ENCODE measurements at regions not wholly inside any gene's neighbourhood (a gene's known extent, or its start where the extent isn't known, plus 50 kb on each side); places are given as distances from the start of the nearest gene placed in this dataset.

DNA sequence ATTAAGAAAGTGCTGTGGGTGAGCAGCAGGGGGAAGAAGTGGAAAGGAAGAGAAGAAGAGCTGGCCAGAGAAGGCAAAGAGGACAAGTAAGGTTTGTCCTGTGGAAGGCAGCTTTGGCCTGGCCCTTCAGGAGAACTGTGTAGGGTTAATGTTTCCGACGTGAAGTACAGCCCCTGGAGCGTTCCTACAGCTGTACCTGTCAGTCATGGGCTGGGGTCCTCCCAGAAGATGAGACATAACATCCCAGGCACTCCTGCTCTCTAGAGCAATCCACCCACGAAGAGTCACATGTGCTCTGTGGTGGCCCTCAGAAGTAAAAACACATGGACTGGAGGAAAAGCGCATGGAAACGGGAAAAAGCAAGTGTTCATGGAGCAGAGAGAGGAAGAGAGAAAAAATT, 237.4 kb downstream of the CAAP1 start:
- Histone ChIP-seq H2AFZ (ENCODE audit: low read length) (no peak overlapping the region), H3K4me1 (replicated peaks in 1 of 4; ENCODE audit: control insufficient read depth in 3 of 4, insufficient read depth in 4 of 4, low read length in 3 of 4) (no peaks in the 10 kb centered on the region), H3K27me3 (replicated peaks in 1 of 4; ENCODE audit: control insufficient read depth in 3 of 4, extremely low read depth in 1 of 4, insufficient read depth in 3 of 4, low read length in 3 of 4) (no peaks in the 10 kb centered on the region), H2BK15ac (ENCODE audit: low read length) (no peak overlapping the region), H3K56ac (replicated peaks; ENCODE audit: insufficient read length, low read depth, low read length) (no peak overlapping the region), H3K14ac (ENCODE audit: insufficient read length) (no peak overlapping the region), H3K9me3 (ENCODE audit: insufficient read depth in 2 of 2, low read depth in 1 of 2, low read length in 1 of 2) (no peaks in the 10 kb centered on the region), H2BK5ac (ENCODE audit: low read depth, low read length) (no peak overlapping the region), H2BK20ac (ENCODE audit: low read length) (no peak overlapping the region), H2BK120ac (replicated peaks; ENCODE audit: low read depth, low read length) (no peak overlapping the region), H3K79me1 (ENCODE audit: low read depth, low read length) (no peaks in the 10 kb centered on the region), H3K27ac (ENCODE audit: low read depth, low read length) (no peak overlapping the region), H3K18ac (ENCODE audit: extremely low read depth, low read length) (no peak overlapping the region), H2AK5ac (ENCODE audit: low read depth, low read length) (no peak overlapping the region), H3K4ac (replicated peaks; ENCODE audit: insufficient read length, low read depth, low read length) (no peak overlapping the region), H3K23ac (ENCODE audit: insufficient read length) (no peak overlapping the region), H2BK12ac (ENCODE audit: low read depth, low read length) (no peak overlapping the region), H3K79me2 (ENCODE audit: control insufficient read depth in 1 of 2, insufficient read depth in 2 of 2, low read length in 2 of 2) (no peaks in the 10 kb centered on the region), H4K20me1 (replicated peaks in 1 of 2; ENCODE audit: control insufficient read depth in 1 of 2, insufficient read depth in 2 of 2, low read length in 2 of 2) (no peaks in the 10 kb centered on the region), H3K23me2 (ENCODE audit: low read depth, low read length) (no peaks in the 10 kb centered on the region), H4K8ac (ENCODE audit: extremely low read depth, insufficient read depth, low read length) (no peak overlapping the region), H3K9ac (replicated peaks in 1 of 4; ENCODE audit: extremely low read depth in 1 of 4, low read depth in 3 of 4, low read length in 3 of 4) (no peak overlapping the region), H4K91ac (replicated peaks; ENCODE audit: insufficient read length, low read length) (no peak overlapping the region), H3K4me2 (ENCODE audit: insufficient read depth in 1 of 2, low read depth in 2 of 2, low read length in 2 of 2) (no peak overlapping the region), H3K36me3 (ENCODE audit: control insufficient read depth in 2 of 4, insufficient read depth in 4 of 4, low read length in 3 of 4) (no peaks in the 10 kb centered on the region), H4K5ac (ENCODE audit: insufficient read length, low read depth, low read length) (no peak overlapping the region), H3K4me3 (ENCODE audit: extremely low read depth in 1 of 4, insufficient read depth in 2 of 4, low read depth in 3 of 4, low read length in 4 of 4) (no peak overlapping the region)
- DNase-seq (ENCODE audit: low read depth in 1 of 2, low spot score in 2 of 2) (no peak), FAIRE-seq (no peak)
- TF ChIP-seq CHD2 (IDR thresholded peaks at IDR 0.05; ENCODE audit: low read length) (no peak), TAF7 (optimal IDR thresholded peaks at IDR 0.05; ENCODE audit: borderline replicate concordance, low read depth, low read length) (no peak), RBBP5 (IDR thresholded peaks at IDR 0.05; ENCODE audit: borderline replicate concordance, low read depth, low read length) (no peak), POLR2AphosphoS5 (IDR thresholded peaks at IDR 0.05; ENCODE audit: low read depth, low read length) (no peak), HDAC2 (IDR thresholded peaks at IDR 0.05; ENCODE audit: borderline replicate concordance in 1 of 2, low read depth in 2 of 2, low read length in 2 of 2) (no peak), TCF12 (IDR thresholded peaks at IDR 0.05; ENCODE audit: low read depth, low read length) (no peak), FOSL1 (IDR thresholded peaks at IDR 0.05; ENCODE audit: insufficient read depth, low read depth, low read length) (no peak), CBX5 (IDR thresholded peaks at IDR 0.05; ENCODE audit: low read depth, low read length) (no peak), CHD1 (IDR thresholded peaks at IDR 0.05; ENCODE audit: low read depth, low read length) (no peak), GABPA (IDR thresholded peaks at IDR 0.05; ENCODE audit: borderline replicate concordance, insufficient read depth, low read length) (no peak)
- CTCF ChIA-PET (ENCODE audit: partially characterized antibody), result interaction anchor here (0.7 to 2.3 kb wide), 12 partner anchors 8 to 689 kb away, joined by 3 to 17 read pairs (median 5); no protein-coding TSS in a partner anchor
- POLR2A ChIA-PET (ENCODE audit: partially characterized antibody), result no interaction called here
- 86% methylated on average over 6 of the region's 6 CpGs; no CpG with 5 or more reads in 1 of the 2 experiments for WGBS, 2 experiments (ENCODE audit: extremely low coverage in 1 of 2, insufficient coverage in 1 of 2, insufficient read length in 1 of 2, insufficient replicate concordance in 2 of 2, low coverage in 1 of 2, low lambda C conversion rate in 2 of 2, missing lambda C conversion rate in 1 of 2)
